ENCODE measurements at regions not wholly inside any gene's neighbourhood (a gene's known extent, or its start where the extent isn't known, plus 50 kb on each side); places are given as distances from the start of the nearest gene placed in this dataset.

DNA sequence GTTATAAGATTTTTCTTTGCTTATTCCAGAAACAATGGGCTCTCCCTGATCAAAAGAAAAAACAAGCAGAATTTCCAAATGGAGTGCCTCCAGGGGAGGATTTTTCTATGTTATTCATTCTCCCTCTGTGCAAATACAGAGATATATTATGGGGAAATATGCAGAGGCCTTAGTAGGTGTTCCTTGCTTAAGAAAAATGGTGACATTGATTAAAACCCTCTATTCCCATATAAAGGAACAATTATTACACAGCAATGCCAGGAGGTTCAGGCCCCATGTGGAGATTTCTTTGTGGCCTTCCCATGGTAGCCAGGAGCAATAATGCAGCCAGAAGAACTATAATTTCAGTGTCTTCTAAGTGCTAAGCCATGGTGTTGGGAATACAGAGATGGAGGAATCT is 255.9 kb upstream of the CXCR4 start:
- no peaks in the 10 kb centered on the region for H3K27me3 ChIP-seq
- H3K4me1 ChIP-seq (ENCODE audit: control insufficient read depth in 1 of 2, insufficient read depth in 1 of 2, low read depth in 1 of 2, low read length in 1 of 2) = peaks cover 7 to 15% of the 10 kb centered on the region in 2 experiments
- no peak overlapping the region for H3K4me3 ChIP-seq (ENCODE audit: low read depth in 1 of 2, low read length in 1 of 2)
- no peaks in the 10 kb centered on the region for H3K36me3 ChIP-seq
- H3K9me3 ChIP-seq = no peaks in the 10 kb centered on the region
- H3K27ac ChIP-seq = no peak overlapping the region
- TF ChIP-seq, protein P1, sequence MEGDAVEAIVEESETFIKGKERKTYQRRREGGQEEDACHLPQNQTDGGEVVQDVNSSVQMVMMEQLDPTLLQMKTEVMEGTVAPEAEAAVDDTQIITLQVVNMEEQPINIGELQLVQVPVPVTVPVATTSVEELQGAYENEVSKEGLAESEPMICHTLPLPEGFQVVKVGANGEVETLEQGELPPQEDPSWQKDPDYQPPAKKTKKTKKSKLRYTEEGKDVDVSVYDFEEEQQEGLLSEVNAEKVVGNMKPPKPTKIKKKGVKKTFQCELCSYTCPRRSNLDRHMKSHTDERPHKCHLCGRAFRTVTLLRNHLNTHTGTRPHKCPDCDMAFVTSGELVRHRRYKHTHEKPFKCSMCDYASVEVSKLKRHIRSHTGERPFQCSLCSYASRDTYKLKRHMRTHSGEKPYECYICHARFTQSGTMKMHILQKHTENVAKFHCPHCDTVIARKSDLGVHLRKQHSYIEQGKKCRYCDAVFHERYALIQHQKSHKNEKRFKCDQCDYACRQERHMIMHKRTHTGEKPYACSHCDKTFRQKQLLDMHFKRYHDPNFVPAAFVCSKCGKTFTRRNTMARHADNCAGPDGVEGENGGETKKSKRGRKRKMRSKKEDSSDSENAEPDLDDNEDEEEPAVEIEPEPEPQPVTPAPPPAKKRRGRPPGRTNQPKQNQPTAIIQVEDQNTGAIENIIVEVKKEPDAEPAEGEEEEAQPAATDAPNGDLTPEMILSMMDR (IDR thresholded peaks at IDR 0.05) = no peak

DNA sequence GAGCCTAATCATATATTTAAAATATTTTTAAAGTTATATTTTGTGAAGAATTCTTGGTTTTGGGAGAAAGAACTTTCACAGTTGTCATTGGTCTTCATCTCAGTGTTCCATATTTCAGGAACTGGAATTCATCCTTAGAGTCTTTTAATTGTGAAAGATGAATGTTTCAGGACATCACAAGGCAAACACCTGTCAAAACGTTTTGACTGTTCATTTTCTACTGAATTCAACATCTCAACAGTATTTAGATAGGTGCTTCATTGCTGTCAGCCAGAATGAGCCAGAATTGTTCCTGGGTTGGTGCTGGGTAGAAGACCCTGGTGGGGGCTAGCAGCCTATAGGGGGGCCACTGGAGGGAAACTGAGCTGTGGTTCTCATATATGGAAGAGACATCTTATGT is 255.1 kb upstream of the CXCR4 start:
- TF ChIP-seq, protein P1 (IDR thresholded peaks at IDR 0.05) = no peak
- H3K9me3 ChIP-seq = no peaks in the 10 kb centered on the region
- no peak overlapping the region for H3K4me3 ChIP-seq (ENCODE audit: low read depth in 1 of 2, low read length in 1 of 2)
- no peaks in the 10 kb centered on the region for H3K36me3 ChIP-seq
- no peaks in the 10 kb centered on the region for H3K27me3 ChIP-seq
- H3K27ac ChIP-seq = no peak overlapping the region
- H3K4me1 ChIP-seq (ENCODE audit: control insufficient read depth in 1 of 2, insufficient read depth in 1 of 2, low read depth in 1 of 2, low read length in 1 of 2) = peaks cover 0 to 7% of the 10 kb centered on the region in 2 experiments

DNA sequence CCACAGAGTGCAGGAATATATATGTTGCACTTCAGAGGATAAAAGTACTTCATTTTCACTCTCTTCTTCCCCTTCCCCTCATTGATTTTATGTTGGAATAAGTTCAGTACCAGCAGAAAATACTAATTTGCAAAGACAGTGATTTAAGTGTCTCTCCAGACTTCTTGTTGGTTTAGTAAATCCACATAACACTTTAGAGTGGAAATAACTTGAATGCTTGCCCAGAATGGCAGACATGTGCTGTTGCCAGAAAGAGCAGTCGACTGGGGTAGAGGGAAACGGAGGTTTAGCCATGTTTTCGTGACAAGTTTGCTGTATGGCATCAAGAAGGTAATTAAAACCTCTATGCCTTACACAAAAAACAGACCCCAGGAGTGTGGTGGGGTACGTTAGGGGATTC is 246.0 kb upstream of the CXCR4 start:
- Histone ChIP-seq H3K27ac (no peak overlapping the region), H3K4me1 (ENCODE audit: control insufficient read depth in 1 of 2, insufficient read depth in 1 of 2, low read depth in 1 of 2, low read length in 1 of 2) (peaks cover 0 to 4% of the 10 kb centered on the region in 2 experiments), H3K27me3 (no peaks in the 10 kb centered on the region), H3K9me3 (no peaks in the 10 kb centered on the region), H3K36me3 (no peaks in the 10 kb centered on the region), H3K4me3 (ENCODE audit: low read depth in 1 of 2, low read length in 1 of 2) (no peak overlapping the region)
- TF ChIP-seq, protein P1 (IDR thresholded peaks at IDR 0.05) = no peak

DNA sequence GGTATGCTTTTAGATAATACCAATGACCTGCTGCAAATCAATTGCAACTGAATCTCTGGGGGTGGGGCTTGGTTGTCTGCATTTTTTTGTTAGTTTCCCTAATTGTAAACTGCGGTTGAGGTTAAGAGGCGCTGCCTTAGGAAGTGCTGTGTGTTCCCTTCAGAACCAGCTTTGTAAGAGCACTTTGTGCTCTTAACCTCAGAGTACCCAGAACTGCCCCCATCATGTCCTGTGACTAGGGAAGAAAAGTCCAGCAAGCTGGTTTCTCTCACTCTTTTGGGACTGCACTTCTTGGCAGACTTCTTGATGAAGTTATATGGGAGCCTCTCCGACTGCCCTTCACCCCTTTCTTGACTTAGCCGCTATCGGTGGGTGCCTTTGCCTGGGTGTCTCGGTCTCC is 245.5 kb upstream of the CXCR4 start:
- Histone ChIP-seq H3K27me3 (no peaks in the 10 kb centered on the region), H3K9me3 (no peaks in the 10 kb centered on the region), H3K27ac (no peak overlapping the region), H3K36me3 (no peaks in the 10 kb centered on the region), H3K4me1 (ENCODE audit: control insufficient read depth in 1 of 2, insufficient read depth in 1 of 2, low read depth in 1 of 2, low read length in 1 of 2) (peaks cover 0 to 4% of the 10 kb centered on the region in 2 experiments), H3K4me3 (ENCODE audit: low read depth in 1 of 2, low read length in 1 of 2) (no peak overlapping the region)
- TF ChIP-seq, protein P1 (IDR thresholded peaks at IDR 0.05) = no peak

DNA sequence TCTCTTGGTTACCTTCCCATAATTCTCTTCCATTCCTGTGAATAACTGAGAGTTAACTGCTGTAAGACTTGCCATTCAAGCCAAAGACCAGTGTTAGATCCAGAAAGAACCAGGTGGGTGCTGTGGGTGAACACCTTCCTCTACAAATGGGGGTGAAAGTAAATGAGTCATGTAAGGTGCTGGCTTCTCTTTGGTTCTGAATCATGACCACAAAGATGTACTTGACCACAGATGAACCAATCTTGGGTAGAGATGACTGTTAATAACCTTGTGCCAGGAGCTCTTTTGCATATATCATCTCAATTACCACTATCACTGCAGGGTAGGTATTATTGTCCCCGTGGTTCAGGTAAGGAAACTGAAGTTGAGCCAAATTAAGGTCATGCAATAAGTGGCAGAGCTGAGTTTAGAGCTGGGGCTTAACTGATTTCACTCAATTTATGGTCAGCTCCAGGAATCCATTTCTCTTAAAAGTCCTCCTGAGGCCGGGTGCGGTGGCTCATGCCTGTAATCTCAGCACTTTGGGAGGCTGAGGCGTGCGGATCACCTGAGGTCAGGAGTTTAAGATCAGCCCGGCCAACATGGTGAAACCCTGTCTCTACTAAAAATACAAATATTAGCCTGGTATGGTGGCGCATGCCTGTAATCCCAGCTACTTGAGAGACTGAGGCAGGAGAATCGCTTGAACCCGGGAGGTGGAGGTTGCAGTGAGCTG is 244.9 kb upstream of the CXCR4 start:
- Histone ChIP-seq H3K4me3 (ENCODE audit: low read depth in 1 of 2, low read length in 1 of 2) (no peak overlapping the region), H3K36me3 (no peaks in the 10 kb centered on the region), H3K27ac (no peak overlapping the region), H3K27me3 (no peaks in the 10 kb centered on the region), H3K4me1 (ENCODE audit: control insufficient read depth in 1 of 2, insufficient read depth in 1 of 2, low read depth in 1 of 2, low read length in 1 of 2) (peaks cover 0 to 4% of the 10 kb centered on the region in 2 experiments), H3K9me3 (no peaks in the 10 kb centered on the region)
- TF ChIP-seq, protein P1 (IDR thresholded peaks at IDR 0.05) = no peak

All from neutrophil (primary cell).